ENCODE measurements at regions not wholly inside any gene's neighbourhood (a gene's known extent, or its start where the extent isn't known, plus 50 kb on each side); places are given as distances from the start of the nearest gene placed in this dataset.

DNA sequence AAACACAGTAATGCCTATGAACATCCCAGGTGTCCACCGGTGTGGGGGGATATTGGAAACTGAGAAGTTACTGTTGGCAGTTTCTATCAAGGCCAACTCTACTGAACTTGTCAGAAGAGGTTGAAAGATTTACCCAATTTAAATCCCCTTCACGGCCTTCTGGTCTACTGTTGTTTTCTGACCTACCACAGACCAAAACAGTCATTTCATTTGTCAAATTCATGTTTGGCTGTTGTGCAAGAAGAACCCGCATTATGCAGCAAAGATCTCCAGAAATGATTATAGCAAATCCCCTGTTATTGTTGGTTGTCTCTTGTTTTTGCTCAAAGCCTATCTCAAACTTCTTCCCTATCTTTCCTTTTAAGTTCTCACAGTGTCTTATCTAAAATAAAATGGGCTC is 73.1 kb upstream of the MAF start:
- no peak for DNase-seq

DNA sequence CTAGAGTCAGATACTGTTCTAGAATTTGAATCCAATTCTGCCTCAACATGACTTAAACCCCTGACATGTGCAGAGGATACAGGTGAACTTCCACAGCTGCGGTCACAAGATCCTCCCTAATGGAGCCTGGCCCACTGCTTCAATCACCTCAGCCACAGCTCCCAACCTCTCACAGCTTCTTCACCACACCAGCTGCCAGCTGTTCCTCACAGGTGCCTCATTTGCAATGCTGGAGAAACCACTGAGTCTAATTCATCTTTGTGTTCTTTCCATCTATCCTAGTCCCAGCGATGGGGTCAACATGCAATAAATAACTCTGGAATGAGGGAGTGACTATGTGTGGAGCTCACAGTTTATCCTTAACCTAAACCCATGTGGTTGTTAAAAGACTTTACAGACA is 72.0 kb upstream of the MAF start:
- no peak for DNase-seq

- DNase-seq, result no peak
Observed at GRCh38 chr16:79668502-79668901, 68.0 kb upstream of the MAF start.

DNA sequence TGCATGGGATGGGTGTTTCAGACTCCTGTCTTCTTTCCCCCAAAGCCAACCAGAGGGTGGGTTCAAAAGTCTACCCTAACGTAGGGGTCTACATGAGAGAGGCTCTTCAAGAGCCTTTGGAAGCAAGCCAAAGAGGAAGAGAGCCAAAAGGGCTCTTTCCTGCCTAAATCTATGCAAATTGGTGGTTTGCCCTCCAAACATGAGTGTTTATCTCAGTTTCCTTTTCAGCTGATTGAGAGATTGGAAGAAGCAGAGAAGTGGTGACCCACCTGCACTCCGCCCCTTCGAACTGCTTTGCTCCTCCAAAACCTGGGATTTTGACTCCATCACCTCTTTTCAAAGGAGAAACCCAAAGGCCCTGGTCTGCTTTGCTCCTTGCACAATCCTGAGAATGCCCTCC is 65.4 kb upstream of the MAF start:
- DNase-seq, result no peak

DNA sequence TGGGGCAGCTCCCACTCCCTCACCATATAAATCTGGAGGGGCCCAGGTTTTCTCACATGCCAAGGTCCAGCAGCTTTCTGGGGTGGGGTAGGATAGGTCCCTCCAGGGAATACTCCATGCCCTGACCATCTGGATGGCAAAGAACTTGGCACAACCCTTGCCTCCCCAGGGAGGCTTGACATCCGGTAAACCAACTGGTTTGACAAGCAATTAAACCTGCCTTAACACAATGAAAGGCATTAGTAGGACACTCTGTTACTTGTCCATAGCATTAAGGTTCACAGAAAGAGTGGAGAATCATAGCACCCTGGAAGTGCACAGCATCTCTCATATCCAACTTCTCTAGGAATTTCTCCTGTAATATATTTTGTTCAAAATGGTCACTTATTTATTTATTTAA is 63.9 kb upstream of the MAF start:
- no peak for DNase-seq

GRCh38 chr16:79662669-79663313 is 62.3 kb upstream of the MAF start:
- no peak for DNase-seq

DNA sequence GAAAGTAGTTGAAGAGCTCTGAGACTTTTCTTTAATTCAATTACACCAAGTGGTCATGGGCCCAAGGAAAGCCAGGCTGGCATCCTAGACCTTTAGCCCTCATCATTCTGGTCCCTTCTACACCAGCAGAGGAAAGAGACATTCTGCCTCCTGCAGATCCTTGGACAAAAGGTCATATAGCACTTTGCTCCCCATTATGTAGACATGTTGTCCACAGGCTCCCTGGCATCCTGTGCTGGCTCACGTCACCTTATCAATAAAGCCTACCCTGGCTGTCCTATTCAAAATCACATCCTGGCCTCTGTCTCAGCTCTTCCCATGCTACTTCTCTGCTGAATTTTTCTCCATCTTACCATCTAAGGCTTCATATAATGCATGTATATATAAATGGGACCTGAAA is 61.6 kb upstream of the MAF start:
- DNase-seq, result no peak

GRCh38 chr16:79661578-79661977 is 61.0 kb upstream of the MAF start:
- no peak for DNase-seq

- no peak for DNase-seq
Observed at GRCh38 chr16:79659344-79659743, 58.8 kb upstream of the MAF start.

- DNase-seq, result no peak
Observed at GRCh38 chr16:79658301-79659033, 57.9 kb upstream of the MAF start.

DNA sequence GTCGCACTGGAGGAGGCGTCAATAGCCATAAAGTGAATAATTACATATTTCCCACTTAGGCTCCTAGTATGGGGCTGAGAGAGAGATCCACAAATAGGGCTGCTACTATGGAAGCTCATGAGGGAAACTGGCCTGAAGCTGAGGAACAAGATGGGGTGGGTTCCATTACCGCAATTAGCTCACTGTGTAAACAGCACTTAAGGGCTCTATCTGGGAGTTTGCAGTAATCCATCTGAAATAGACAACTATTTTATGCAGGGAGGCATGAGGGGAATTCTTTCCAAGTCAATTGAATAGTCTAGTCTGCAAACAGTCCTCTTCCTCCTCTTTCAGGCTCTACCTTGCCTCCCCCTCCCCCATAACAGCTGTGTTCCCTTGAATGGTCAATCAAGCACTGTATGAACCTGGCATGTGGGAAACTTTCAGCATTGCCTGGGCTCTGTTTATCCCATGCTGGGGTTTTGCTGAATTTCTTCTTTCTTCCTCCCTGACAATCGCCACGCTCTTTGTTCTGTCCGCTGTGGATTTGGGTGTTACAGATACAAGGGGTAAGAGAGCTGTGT is 56.1 kb upstream of the MAF start:
- peak; percentile 14 for DNase-seq

- DNase-seq, result peak; percentile 3
Observed at GRCh38 chr16:79653373-79653891, 52.9 kb upstream of the MAF start.

GRCh38 chr16:79651363-79651762 is 50.8 kb upstream of the MAF start:
- no peak for DNase-seq

Data from retina (tissue), 1 donor.